ENCODE measurements at regions not wholly inside any gene's neighbourhood (a gene's known extent, or its start where the extent isn't known, plus 50 kb on each side); places are given as distances from the start of the nearest gene placed in this dataset.
A peak's percentile ranks its signal among the peaks of the same experiment; 100 is the strongest.
"Not testable (repeated sequence)": the region's sequence is repeated elsewhere in the genome, so short reads cannot be mapped to it uniquely, and the experiment has no call there.

DNA sequence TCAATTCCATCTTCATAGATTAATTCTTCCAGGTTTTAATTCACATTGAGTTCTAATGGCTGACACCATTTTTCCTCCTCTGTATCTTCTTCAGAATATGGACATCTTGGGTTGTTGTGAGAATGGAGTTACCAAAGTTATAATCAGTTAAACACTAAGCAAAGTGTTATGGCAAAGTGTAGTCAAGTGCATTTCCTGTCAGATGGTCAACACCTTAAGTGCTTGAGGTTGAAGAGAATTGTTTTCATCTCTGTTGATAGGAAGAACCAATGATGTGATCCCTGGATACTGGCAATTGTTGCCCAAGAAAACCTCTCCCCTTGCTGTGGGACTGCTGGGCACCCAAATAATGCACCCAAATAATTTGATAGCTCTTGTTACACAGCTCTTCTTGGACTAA, 102.6 kb upstream of the SATB1 start:
- no peak for DNase-seq

DNA sequence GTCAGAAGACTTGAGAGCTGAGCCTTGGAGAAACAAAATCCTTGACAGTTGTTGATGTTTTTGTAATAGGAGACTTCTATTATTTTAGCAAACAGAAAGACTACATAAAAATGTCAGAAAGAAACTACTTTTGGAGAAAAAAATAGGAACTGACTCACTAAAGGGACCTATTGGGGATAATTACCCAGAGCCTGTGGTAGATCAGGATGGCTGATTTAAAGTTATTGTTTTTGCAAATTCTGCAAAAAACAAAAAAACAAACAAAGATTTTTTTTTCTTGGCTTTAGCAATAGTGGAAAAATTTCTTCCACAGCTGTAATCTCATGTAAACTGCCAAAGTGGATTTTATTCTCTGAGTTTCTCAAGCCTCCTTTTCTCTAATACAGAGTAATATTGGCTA, 101.5 kb upstream of the SATB1 start:
- no peak for DNase-seq

DNA sequence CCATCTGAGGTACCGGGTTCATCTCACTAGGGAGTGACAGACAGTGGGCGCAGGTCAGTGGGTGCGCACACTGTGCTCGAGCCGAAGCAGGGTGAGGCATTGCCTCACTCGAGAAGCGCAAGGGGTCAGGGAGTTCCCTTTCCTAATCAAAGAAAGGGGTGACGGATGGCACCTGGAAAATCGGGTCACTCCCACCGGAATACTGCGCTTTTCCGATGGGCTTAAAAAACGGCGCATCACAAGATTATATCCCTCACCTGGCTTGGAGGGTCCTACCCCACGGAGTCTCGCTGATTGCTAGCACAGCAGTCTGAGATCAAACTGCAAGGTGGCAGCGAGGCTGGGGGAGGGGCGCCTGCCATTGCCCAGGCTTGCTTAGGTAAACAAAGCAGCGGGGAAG, 91.0 kb upstream of the SATB1 start:
- DNase-seq: not testable (repeated sequence)

DNA sequence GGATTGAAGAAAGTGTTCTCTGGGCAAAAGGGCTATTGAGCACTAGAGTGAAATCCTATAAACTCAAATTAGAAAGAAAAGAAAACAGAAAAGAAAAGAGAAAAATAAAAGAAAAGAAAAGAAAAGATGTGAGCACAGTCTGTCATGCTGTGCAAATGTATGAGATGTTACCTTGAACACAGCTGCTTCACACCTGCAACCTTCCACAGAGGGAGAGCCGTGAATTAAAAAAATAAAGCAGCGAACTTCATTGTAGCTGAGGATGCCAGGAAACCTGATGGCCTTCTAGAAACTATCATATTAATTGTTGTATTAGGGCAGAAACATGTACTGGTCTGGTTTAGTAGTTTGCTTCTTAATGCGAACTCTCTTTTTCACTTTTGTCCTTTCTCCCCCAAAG, 88.0 kb upstream of the SATB1 start:
- no peak for DNase-seq

DNA sequence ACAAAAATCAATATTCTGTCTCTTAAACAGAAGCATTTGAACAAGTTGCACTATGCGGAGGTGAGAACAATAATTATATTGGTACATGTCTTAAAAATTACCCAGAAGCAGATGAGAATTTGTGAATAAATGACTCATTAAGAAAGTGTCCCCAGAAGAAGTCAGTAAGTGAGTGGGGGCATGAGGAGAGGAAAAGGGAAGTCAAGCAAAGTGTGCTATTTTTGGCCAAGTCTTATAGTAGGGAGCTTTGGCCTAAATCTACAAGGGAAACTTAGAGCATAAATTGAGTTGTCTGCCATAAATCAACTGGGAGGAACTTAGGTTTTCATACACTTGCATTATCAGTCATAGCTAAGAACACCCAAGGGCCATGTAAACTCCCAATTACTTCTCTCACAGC, 86.9 kb upstream of the SATB1 start:
- no peak for DNase-seq

DNA sequence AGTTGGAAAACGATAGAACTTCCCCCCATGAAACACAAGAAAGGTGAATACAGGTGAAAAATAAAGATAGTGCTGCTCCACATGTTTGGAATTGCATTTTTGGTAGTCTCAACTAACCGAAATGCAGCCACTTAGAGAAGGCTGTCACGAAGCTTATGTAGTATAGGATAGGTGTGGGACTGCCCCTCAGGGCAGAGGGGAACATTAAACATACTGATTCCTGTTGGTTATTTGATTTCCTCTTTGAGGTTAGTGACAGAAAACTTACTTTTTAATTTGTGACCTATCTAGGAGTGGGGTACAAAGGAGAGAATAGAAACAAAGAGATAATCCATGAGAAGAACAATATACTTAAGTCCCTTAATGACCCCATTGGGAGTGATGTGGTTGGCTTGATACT, 85.8 kb upstream of the SATB1 start:
- no peak for DNase-seq

DNA sequence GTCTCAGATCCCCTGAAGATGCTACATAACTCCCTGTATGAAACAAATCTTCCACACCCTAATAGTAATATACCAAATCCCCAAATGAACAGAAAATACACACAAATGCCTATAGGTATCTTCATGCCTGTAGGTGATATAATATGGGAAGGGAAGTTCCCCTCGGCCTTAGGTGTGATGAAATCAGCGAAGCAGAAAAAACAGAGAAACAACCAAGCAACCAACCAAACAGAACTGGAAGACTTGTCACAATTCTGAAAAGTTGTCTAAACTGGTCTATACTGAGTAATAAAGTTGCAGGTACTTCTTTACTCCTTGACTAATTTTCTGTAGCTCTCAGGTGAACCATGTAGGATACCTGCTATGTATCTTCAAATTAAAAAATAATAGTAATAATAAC, 82.2 kb upstream of the SATB1 start:
- DNase-seq: no peak

DNA sequence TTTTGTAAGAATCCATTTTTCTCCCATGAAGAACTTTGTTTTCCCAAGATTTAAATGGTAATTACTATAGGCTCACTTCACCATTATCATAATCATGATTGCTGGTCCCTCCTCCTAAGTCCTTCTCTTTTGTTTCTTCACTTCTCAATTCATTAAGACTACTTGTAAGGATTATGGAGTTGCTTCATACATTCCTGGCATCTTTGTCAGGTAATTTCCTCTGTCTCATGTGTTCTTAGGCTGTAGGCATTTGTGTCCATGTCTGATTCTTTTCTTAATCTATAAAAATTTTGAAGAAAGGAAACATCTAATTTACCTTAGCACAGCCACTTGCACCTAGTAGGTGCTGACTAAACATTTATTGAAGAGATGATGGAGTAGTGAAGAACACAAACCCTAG, 79.9 kb upstream of the SATB1 start:
- DNase-seq: no peak

DNA sequence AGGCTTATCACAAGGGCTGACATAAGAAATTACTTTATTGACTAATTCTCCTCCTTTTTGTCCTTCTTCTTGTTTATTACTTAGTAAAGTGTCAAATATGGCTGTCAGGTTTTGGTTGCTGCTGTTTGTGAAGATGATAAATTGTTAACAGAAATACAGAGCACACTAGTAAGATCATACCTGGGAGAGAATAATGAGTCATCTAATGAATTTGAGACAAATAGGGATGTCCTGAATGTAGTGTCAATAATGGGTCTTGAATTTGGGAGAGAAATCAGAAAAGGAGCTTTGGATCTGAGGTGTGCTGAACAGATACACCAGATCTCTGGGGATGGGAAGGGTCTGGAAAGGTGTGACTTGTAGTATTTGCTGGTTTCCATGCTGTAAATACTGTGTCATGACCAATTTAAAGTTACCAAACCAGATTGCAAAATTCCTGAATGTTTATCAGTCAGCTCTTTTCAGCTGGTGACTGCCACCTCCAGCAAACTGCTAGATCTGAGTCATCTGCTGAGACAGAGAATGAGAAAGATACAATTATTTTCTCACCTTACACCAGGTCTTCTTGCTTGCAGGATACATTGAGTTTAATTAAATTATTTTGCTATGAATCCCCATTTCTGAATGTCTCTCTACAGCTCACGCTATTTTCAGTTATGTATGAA, 76.7 kb upstream of the SATB1 start:
- DNase-seq: no peak

DNA sequence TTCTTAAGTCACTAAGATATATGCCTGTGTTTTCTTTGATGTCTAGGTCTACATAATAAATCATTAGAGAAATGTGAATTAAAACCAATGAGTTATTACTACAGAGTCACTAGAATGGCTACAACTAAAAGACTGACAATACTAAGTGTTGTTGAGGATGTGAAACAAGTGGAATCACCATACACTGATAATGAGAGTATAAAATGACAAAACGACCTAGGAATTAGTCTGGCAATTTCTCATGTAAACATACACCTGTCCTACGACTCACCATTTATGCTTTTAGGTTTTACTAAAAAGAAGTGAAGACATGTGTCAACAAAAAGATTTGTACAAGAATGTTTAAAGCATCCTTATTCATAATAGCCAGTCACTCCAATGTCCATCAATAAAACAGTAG, 75.2 kb upstream of the SATB1 start:
- no peak for DNase-seq

DNA sequence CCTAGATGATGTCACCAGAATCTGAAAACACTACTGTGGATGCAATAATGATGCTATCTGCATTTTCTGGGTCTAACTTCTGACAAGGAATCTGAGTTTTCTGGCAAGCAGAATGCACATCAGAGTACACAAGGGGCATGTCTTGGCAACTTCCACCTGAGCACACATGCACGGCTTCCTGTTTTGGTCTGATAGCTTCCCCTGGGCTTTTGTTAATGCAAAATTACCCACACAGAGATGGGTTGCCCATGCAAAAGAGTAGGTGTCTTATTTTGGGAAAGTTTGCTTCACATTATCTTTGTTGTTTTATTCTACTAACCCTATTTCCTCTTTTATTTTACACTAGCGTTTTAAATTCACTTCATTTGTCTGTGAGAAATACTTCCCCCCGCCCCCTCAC, 74.2 kb upstream of the SATB1 start:
- DNase-seq: peak; percentile 52

DNA sequence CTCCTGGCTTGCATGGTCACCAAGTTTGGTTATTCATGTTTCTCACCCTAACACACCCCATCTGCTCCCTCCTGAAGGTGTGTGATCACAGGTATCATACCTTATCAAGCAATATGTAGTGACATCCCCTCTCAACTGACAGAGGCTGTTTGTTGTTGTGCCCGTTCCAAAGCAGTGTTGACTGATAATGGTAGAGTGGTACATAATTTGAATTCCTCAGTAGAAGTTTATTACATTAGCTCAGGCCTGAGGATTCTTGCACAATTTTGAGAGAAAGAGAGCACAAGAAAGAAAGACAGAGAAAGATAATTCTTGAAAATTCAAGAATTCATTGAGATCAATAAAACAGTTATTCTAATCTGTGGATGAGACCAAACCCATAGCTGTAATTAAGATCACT, 69.1 kb upstream of the SATB1 start:
- no peak for DNase-seq

DNA sequence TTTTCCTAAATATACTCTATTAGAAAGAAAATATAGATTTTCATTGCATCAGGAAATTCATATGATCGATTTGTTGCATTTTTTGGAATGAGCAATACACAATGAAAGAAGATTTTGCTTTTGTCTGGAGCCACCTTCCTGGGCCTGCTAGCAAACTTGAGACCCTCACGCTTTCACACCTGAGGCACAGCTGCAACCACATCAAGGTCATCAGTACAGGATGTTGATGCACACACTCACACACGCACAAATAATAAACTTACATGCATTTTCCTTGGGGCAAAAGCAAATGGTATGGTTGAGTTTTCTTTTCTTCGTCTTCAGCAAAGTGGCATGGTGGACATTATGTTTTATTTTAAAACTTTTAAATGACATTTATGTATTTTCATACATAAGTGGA, 64.8 kb upstream of the SATB1 start:
- DNase-seq: no peak

DNA sequence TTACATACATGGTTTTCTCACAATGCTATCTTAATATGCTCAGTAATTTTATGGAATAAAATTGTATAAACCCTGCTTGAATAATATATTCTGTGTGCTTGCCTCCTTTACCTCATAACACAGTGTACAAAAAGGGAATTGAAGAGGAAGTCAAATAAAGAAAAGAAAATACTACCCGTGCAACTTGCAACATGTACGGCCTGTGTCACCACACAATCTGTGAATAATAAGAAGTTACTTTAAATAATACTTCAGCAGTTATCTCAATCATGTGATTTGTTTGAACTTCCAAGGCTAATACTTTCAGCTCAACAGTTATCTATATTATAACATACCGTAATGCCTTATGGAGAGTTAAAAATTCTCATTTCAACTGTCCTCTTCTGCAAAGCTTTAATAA, 58.1 kb upstream of the SATB1 start:
- no peak for DNase-seq

DNA sequence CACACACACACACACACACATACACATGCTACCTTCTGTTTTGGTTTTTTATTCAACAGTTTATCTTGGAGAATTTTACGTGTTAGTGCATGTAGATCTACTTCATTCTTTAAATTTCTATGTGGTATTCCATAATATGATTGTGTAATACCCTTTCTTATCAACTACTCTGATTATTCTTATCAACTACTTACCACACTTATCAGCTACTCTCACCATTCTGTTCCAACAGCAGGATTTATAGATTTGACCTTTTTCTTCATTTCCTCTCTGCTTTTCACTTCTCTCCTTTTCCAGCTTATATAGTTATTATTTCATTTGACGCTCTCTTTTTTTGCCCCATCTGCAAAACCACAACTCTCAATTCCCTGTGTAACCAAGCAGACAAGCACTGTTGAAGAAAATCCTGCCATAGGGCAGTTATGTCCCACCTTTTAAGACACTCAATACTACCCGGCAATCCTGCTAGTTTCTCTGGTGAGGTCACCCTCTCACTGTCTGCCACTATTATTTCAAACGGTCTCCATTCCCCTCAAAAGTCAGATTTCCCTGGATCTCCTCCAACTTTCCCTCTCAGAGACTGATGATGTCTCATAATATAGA, 56.9 kb upstream of the SATB1 start:
- DNase-seq: peak; percentile 76

DNA sequence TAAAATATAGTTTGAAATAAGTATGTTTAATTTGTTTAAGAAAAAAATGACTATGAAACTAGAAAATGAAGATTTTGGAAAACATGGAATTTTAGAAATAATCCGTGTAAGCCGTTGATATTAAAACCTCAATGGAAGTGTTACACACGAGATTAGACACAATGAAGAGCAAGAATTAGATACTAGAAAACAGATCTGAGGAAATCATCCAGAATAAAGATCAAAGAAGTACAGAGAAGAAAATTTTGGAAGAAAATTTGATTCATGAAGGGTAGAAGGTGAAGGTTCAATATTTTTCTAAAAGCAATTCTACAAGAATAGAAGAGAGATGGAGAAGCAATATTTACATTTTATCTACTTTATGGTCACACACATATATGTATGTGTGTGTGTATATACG, 52.5 kb upstream of the SATB1 start:
- DNase-seq: no peak
